ENCODE measurements at regions not wholly inside any gene's neighbourhood (a gene's known extent, or its start where the extent isn't known, plus 50 kb on each side); places are given as distances from the start of the nearest gene placed in this dataset.
A peak's percentile ranks its signal among the peaks of the same experiment; 100 is the strongest.

GRCh38 chr1:193755441-193755840 is 569.0 kb upstream of the B3GALT2 start:
- H3K4me3 ChIP-seq, result no peak overlapping the region
- H3K27me3 ChIP-seq, result no peaks in the 10 kb centered on the region
- ATAC-seq (no peak), DNase-seq (no peak)
- H3K4me1 ChIP-seq, result no peaks in the 10 kb centered on the region
- H3K36me3 ChIP-seq, result no peaks in the 10 kb centered on the region
- 75 to 81% (median 77%) methylated on average over 2 of the region's 2 CpGs for WGBS, 4 donors
- intact Hi-C loops (cut with DNase I), result loop anchor here in 1 of 10 donors (10.0 kb wide), 1 partner anchor 331 kb away; no protein-coding TSS in a partner anchor
- H3K9me3 ChIP-seq, result peaks cover 0 to 4% (median 0%) of the 10 kb centered on the region in 12 donors
- TF ChIP-seq CTCF (IDR thresholded peaks at IDR 0.05) (no peak), POLR2A (IDR thresholded peaks at IDR 0.05) (no peak)
- H3K27ac ChIP-seq, result no peak overlapping the region

GRCh38 chr1:193754732-193755427 is 568.5 kb upstream of the B3GALT2 start:
- Histone ChIP-seq H3K27ac (no peak overlapping the region), H3K4me1 (no peaks in the 10 kb centered on the region), H3K36me3 (no peaks in the 10 kb centered on the region), H3K4me3 (no peak overlapping the region), H3K27me3 (no peaks in the 10 kb centered on the region), H3K9me3 (peaks cover 0 to 4% (median 0%) of the 10 kb centered on the region in 12 donors)
- WGBS, 4 donors, result 94 to 100% (median 98%) methylated on average over 1 of the region's 1 CpG
- ATAC-seq (no peak), DNase-seq (no peak)
- intact Hi-C loops (cut with DNase I), result loop anchor here in 2 of 10 donors (5.0 to 10.0 kb wide), 2 partner anchors 330 to 613 kb away; no protein-coding TSS in a partner anchor
- TF ChIP-seq POLR2A (IDR thresholded peaks at IDR 0.05) (no peak), CTCF (IDR thresholded peaks at IDR 0.05) (peak in 2 of 12 donors; percentile 9 to 17)

- no peaks in the 10 kb centered on the region for H3K27me3 ChIP-seq
- no peaks in the 10 kb centered on the region for H3K36me3 ChIP-seq
- TF ChIP-seq CTCF (IDR thresholded peaks at IDR 0.05), result no peak
- no peak for TF ChIP-seq POLR2A (IDR thresholded peaks at IDR 0.05)
- WGBS, 4 donors, result 89 to 98% (median 97%) methylated on average over 2 of the region's 2 CpGs
- intact Hi-C loops (cut with DNase I), result loop anchor here in 2 of 10 donors (5.0 to 10.0 kb wide), 2 partner anchors 329 to 612 kb away; no protein-coding TSS in a partner anchor
- no peak for DNase-seq
- H3K9me3 ChIP-seq, result peaks cover 0 to 4% (median 0%) of the 10 kb centered on the region in 12 donors
- no peak for ATAC-seq
- no peaks in the 10 kb centered on the region for H3K4me1 ChIP-seq
- no peak overlapping the region for H3K27ac ChIP-seq
- H3K4me3 ChIP-seq, result no peak overlapping the region
These were observed 567.7 kb upstream of the B3GALT2 start for GRCh38 chr1:193754151-193754550.

- no peaks in the 10 kb centered on the region for H3K4me1 ChIP-seq
- H3K4me3 ChIP-seq, result no peak overlapping the region
- WGBS, 4 donors, result 63 to 75% (median 68%) methylated on average over 5 of the region's 5 CpGs
- no peak for DNase-seq
- ATAC-seq, result no peak
- no peaks in the 10 kb centered on the region for H3K27me3 ChIP-seq
- H3K9me3 ChIP-seq, result peaks cover 0 to 4% (median 0%) of the 10 kb centered on the region in 12 donors
- no peak overlapping the region for H3K27ac ChIP-seq
- intact Hi-C loops (cut with DNase I), result loop anchor here in 2 of 10 donors (5.0 to 10.0 kb wide), 2 partner anchors 328 to 611 kb away; no protein-coding TSS in a partner anchor
- H3K36me3 ChIP-seq, result no peaks in the 10 kb centered on the region
- TF ChIP-seq CTCF (IDR thresholded peaks at IDR 0.05) (no peak), POLR2A (IDR thresholded peaks at IDR 0.05) (no peak)
These were observed 566.8 kb upstream of the B3GALT2 start for GRCh38 chr1:193753038-193753756.

Measured in heart left ventricle (tissue), 16 donors.